ENCODE measurements at regions not wholly inside any gene's neighbourhood (a gene's known extent, or its start where the extent isn't known, plus 50 kb on each side); places are given as distances from the start of the nearest gene placed in this dataset.

GRCh38 chr2:136215908-136216472, 98.0 kb upstream of the CXCR4 start:
- TF ChIP-seq CTCF (IDR thresholded peaks at IDR 0.05), result no peak
- no peak for TF ChIP-seq POLR2A (IDR thresholded peaks at IDR 0.05)

Data from thyroid gland (tissue), 4 donors.